Neural cell (in vitro differentiated cells): ENCODE measurements at regions not wholly inside any gene's neighbourhood (a gene's known extent, or its start where the extent isn't known, plus 50 kb on each side); places are given as distances from the start of the nearest gene placed in this dataset.

Experiments used
- H2AFZ ChIP-seq: fragments of 200-600, 300-800 bp; sonication (generic), shearing (Covaris generic); 2 replicates; pipeline ENCODE4 v1.6.0; 2014; ENCODE audit warnings: low read depth, mild to moderate bottlenecking, antibody characterized with exemption, low read length, moderate library complexity
- H3F3A ChIP-seq: fragments of 200-600 bp; shearing (Covaris generic); 2 replicates; pipeline ENCODE4 v1.6.1; 2016; ENCODE audit warnings: mild to moderate bottlenecking, moderate library complexity, mixed read lengths, antibody characterized with exemption, low read length; ENCODE audit not compliant: insufficient read depth, poor library complexity, severe bottlenecking
- H3K27ac ChIP-seq: fragments of 200-600, 300-800 bp; sonication (generic), shearing (Covaris generic); 2 replicates; pipeline ENCODE4 v1.5.1; 2014; ENCODE audit warnings: mild to moderate bottlenecking, low read length, moderate library complexity
- H3K27me3 ChIP-seq: fragments of 300-800, 200-600 bp; sonication (generic), shearing (Covaris generic); 2 replicates; pipeline ENCODE4 v1.6.0; 2014; ENCODE audit warnings: mild to moderate bottlenecking, low read depth, low read length, moderate library complexity; ENCODE audit not compliant: insufficient read depth
- H3K36me3 ChIP-seq: fragments of 300-800, 200-600 bp; sonication (generic), shearing (Covaris generic); 2 replicates; pipeline ENCODE4 v1.5.1; 2014; ENCODE audit warnings: mild to moderate bottlenecking, antibody characterized with exemption, low read length, moderate library complexity; ENCODE audit not compliant: insufficient read depth
- H3K4me2 ChIP-seq: fragments of 300-800, 200-600 bp; sonication (generic), shearing (Covaris generic); 2 replicates; pipeline ENCODE4 v1.6.0; 2014; ENCODE audit warnings: mild to moderate bottlenecking, low read length
- H3K4me3 ChIP-seq: fragments of 300-800, 200-600 bp; sonication (generic), shearing (Covaris generic); 2 replicates; pipeline ENCODE4 v1.5.1; 2014; ENCODE audit warnings: mild to moderate bottlenecking, low read length, moderate library complexity
- H3K79me2 ChIP-seq: fragments of 200-600 bp; shearing (Covaris generic); replicated peaks from 2 replicates; pipeline ENCODE4 v1.6.0; 2014; ENCODE audit warnings: mild to moderate bottlenecking, low read length, moderate library complexity; ENCODE audit not compliant: insufficient read depth
- H3K9ac ChIP-seq: fragments of 300-800, 200-600 bp; sonication (generic), shearing (Covaris generic); 2 replicates; pipeline ENCODE4 v1.6.1; 2016; ENCODE audit warnings: mild to moderate bottlenecking, low read length, mixed read lengths
- H3K9me2 ChIP-seq: fragments of 200-600 bp; shearing (Covaris generic); 2 replicates; pipeline ENCODE4 v1.6.1; 2016; ENCODE audit warnings: mild to moderate bottlenecking, low read length, mixed read lengths; ENCODE audit not compliant: insufficient read depth
- H3K9me3 ChIP-seq: fragments of 200-600, 300-800 bp; sonication (generic), shearing (Covaris generic); 2 replicates; pipeline ENCODE4 v1.6.1; 2016; ENCODE audit warnings: mild to moderate bottlenecking, mixed run types, low read length, moderate library complexity, mixed read lengths
- H4K20me1 ChIP-seq: fragments of 200-600 bp; shearing (Covaris generic); 2 replicates; pipeline ENCODE4 v1.6.1; 2016; ENCODE audit warnings: mild to moderate bottlenecking, mixed run types; ENCODE audit not compliant: insufficient read depth
- EP300 ChIP-seq: fragments of 450-650 bp; conservative IDR thresholded peaks from 2 replicates; pipeline ENCODE4 v1.6.1; 2014; ENCODE audit warnings: antibody characterized with exemption, mild to moderate bottlenecking, moderate library complexity; ENCODE audit not compliant: poor library complexity, severe bottlenecking
- MXI1 ChIP-seq: fragments of 450-650 bp; conservative IDR thresholded peaks from 2 replicates; pipeline ENCODE4 v1.6.1; 2014; ENCODE audit warnings: antibody characterized with exemption, mild to moderate bottlenecking; ENCODE audit not compliant: poor library complexity, severe bottlenecking
- POLR2AphosphoS5 ChIP-seq: IDR thresholded peaks from 2 replicates; pipeline ENCODE4 v1.6.1; 2012
- RAD21 ChIP-seq: fragments of 450-650 bp; conservative IDR thresholded peaks from 2 replicates; pipeline ENCODE4 v1.6.1; 2014; ENCODE audit warnings: antibody characterized with exemption, mild to moderate bottlenecking, moderate library complexity
- SMC3 ChIP-seq: fragments of 450-650 bp; conservative IDR thresholded peaks from 2 replicates; pipeline ENCODE4 v1.6.1; 2014; ENCODE audit warnings: antibody characterized with exemption, mild to moderate bottlenecking, moderate library complexity; ENCODE audit not compliant: poor library complexity
- TAF1 ChIP-seq: IDR thresholded peaks from 2 replicates; pipeline ENCODE4 v1.6.1; 2012; ENCODE audit warnings: low read depth
- TF ChIP-seq, protein P1 (sequence below): fragments of 450-650 bp; IDR thresholded peaks from 2 replicates; pipeline ENCODE4 v1.5.1; 2014; ENCODE audit warnings: antibody characterized with exemption, mild to moderate bottlenecking, moderate library complexity; ENCODE audit not compliant: poor library complexity, severe bottlenecking
- TF ChIP-seq, protein P2 (sequence below): IDR thresholded peaks from 2 replicates; pipeline ENCODE4 v1.6.1; 2012; ENCODE audit warnings: borderline replicate concordance

DNA sequence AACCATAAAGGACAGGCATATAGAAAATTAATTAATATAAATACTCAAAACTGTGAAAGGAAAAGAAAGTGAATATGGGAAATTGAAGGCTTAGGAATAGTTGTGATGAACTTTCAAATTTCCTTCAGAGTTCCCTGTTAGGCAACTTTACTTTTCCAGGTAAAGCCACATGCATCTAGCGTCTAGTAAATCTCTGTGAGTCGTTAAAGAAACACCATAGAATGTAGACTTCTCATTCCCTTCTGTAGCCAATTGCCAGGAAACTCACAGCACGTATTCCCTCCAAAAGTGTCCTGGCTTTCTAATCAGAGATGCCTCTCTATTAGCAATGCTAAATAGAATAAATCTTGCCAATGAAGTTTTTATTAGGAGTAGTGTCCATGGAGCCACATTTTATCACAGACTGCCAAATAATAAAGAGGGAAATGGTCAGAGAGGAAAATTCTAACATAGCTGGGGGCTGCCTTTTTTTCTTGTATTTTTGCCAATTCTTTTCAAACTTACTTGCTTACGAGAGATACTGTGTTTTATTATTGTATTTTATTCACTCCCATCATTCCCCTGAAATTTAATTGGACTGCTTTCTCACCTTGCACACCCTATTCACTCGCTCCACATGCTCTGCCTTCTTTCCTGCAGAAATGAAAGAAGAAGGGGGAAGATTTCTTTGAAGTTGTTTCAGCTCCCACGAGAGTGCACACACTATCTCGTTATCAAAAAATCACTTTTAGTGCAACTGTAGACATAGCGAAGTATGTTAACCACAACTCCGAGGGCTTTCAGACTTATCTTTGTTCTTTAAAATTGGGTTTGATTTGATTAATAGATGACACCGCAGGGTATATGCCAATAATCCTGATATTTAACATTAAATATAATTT, 439.0 kb downstream of the CSNK1G3 start:
- Histone ChIP-seq H4K20me1 (no peaks in the 10 kb centered on the region), H3K27me3 (no peaks in the 10 kb centered on the region), H3K9me3 (no peaks in the 10 kb centered on the region), H3K9me2 (no peaks in the 10 kb centered on the region), H3K9ac (no peak overlapping the region), H3F3A (no peaks in the 10 kb centered on the region), H3K36me3 (no peaks in the 10 kb centered on the region), H3K27ac (no peak overlapping the region), H3K79me2 (no peaks in the 10 kb centered on the region), H3K4me3 (no peak overlapping the region), H2AFZ (no peak overlapping the region), H3K4me2 (no peak overlapping the region)
- TF ChIP-seq RAD21 (no peak), SMC3 (no peak), MXI1 (no peak), EP300 (no peak)
- TF ChIP-seq, protein P1, sequence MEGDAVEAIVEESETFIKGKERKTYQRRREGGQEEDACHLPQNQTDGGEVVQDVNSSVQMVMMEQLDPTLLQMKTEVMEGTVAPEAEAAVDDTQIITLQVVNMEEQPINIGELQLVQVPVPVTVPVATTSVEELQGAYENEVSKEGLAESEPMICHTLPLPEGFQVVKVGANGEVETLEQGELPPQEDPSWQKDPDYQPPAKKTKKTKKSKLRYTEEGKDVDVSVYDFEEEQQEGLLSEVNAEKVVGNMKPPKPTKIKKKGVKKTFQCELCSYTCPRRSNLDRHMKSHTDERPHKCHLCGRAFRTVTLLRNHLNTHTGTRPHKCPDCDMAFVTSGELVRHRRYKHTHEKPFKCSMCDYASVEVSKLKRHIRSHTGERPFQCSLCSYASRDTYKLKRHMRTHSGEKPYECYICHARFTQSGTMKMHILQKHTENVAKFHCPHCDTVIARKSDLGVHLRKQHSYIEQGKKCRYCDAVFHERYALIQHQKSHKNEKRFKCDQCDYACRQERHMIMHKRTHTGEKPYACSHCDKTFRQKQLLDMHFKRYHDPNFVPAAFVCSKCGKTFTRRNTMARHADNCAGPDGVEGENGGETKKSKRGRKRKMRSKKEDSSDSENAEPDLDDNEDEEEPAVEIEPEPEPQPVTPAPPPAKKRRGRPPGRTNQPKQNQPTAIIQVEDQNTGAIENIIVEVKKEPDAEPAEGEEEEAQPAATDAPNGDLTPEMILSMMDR, result no peak

DNA sequence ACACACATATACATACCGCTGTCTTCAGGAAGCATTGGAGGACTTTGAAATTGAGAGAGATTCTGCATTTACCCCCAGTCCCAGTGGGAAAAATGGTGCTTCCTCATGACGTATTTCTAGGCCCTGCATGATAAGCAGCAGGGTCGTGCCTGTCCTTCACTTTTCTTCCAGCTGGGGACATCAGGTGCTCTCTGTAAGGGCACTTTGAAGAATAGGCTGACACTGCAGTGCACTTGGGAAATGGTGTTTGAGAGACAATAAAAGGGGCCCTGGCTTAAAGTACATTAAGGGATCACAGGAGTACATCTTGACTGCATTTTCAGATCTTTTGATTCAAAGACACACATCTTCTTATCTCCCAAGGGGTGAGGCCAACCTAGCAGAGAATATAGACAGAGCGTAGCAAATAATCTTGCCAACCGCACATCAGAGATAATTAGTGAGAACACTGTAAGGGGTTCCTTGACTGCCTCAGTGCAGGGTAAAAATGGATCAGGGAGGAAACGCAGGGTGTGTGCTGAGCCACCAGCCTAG, 437.9 kb downstream of the CSNK1G3 start:
- no peaks in the 10 kb centered on the region for H3K79me2 ChIP-seq
- no peak overlapping the region for H3K4me2 ChIP-seq
- H3K27me3 ChIP-seq, result no peaks in the 10 kb centered on the region
- no peaks in the 10 kb centered on the region for H3K36me3 ChIP-seq
- H4K20me1 ChIP-seq, result no peaks in the 10 kb centered on the region
- peak overlapping the region; percentile 29 for H3K4me3 ChIP-seq
- H3K9me3 ChIP-seq, result no peaks in the 10 kb centered on the region
- TF ChIP-seq, protein P1, result peak; percentile 41
- TF ChIP-seq RAD21 (peak; percentile 58), POLR2AphosphoS5 (peak; percentile 8), EP300 (no peak), SMC3 (peak; percentile 54), TAF1 (no peak)
- TF ChIP-seq, protein P2, sequence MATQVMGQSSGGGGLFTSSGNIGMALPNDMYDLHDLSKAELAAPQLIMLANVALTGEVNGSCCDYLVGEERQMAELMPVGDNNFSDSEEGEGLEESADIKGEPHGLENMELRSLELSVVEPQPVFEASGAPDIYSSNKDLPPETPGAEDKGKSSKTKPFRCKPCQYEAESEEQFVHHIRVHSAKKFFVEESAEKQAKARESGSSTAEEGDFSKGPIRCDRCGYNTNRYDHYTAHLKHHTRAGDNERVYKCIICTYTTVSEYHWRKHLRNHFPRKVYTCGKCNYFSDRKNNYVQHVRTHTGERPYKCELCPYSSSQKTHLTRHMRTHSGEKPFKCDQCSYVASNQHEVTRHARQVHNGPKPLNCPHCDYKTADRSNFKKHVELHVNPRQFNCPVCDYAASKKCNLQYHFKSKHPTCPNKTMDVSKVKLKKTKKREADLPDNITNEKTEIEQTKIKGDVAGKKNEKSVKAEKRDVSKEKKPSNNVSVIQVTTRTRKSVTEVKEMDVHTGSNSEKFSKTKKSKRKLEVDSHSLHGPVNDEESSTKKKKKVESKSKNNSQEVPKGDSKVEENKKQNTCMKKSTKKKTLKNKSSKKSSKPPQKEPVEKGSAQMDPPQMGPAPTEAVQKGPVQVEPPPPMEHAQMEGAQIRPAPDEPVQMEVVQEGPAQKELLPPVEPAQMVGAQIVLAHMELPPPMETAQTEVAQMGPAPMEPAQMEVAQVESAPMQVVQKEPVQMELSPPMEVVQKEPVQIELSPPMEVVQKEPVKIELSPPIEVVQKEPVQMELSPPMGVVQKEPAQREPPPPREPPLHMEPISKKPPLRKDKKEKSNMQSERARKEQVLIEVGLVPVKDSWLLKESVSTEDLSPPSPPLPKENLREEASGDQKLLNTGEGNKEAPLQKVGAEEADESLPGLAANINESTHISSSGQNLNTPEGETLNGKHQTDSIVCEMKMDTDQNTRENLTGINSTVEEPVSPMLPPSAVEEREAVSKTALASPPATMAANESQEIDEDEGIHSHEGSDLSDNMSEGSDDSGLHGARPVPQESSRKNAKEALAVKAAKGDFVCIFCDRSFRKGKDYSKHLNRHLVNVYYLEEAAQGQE, result no peak
- H3K9me2 ChIP-seq, result no peaks in the 10 kb centered on the region
- no peak overlapping the region for H2AFZ ChIP-seq
- no peaks in the 10 kb centered on the region for H3F3A ChIP-seq
- peak overlapping the region; percentile 46 for H3K27ac ChIP-seq
- no peak overlapping the region for H3K9ac ChIP-seq
